Uterus (tissue), 2 donors: ENCODE measurements at regions not wholly inside any gene's neighbourhood (a gene's known extent, or its start where the extent isn't known, plus 50 kb on each side); places are given as distances from the start of the nearest gene placed in this dataset.

Source experiments
- CTCF ChIP-seq, 4 experiments: fragments of 200-600 bp in 2 of 4; fragments of 450-650 bp in 2 of 4; sonication (generic) in 2 of 4; IDR thresholded peaks; one replicate each; pipeline ENCODE4 v1.5.1; 2016 to 2019; ENCODE audit warnings: antibody characterized with exemption in 4 of 4, mild to moderate bottlenecking in 2 of 4, moderate library complexity in 1 of 4
- POLR2A ChIP-seq, 2 donors: fragments of 450-650 bp; IDR thresholded peaks; one replicate each; pipeline ENCODE4 v1.6.1; 2016; ENCODE audit warnings: antibody characterized with exemption in 2 of 2, mild to moderate bottlenecking in 1 of 2, moderate library complexity in 1 of 2

- TF ChIP-seq CTCF (IDR thresholded peaks at IDR 0.05) (no peak), POLR2A (IDR thresholded peaks at IDR 0.05) (no peak)
Measured at GRCh38 chr10:63832686-63833085, 311.5 kb downstream of the REEP3 start.
